Smooth muscle cell (in vitro differentiated cells): ENCODE measurements at regions not wholly inside any gene's neighbourhood (a gene's known extent, or its start where the extent isn't known, plus 50 kb on each side); places are given as distances from the start of the nearest gene placed in this dataset.

ENCODE experiments used
- DNase-seq: peaks from one replicate; lab custom pipeline; 2025; ENCODE audit not compliant: unreplicated experiment; lab: John Stamatoyannopoulos, UW
- H2AFZ ChIP-seq: fragments of 200-600 bp; sonication (generic); 2 replicates; pipeline ENCODE4 v1.6.0; 2016; ENCODE audit warnings: antibody characterized with exemption, low read depth, mild to moderate bottlenecking
- H3F3A ChIP-seq: fragments of 200-600 bp; sonication (generic); 2 replicates; pipeline ENCODE4 v1.6.0; 2017; ENCODE audit warnings: antibody characterized with exemption, low read depth
- H3K27ac ChIP-seq: fragments of 200-600 bp; sonication (generic); 2 replicates; pipeline ENCODE4 v1.5.1; 2016; ENCODE audit warnings: low read depth, mild to moderate bottlenecking
- H3K27me3 ChIP-seq: fragments of 200-600 bp; sonication (generic); 2 replicates; pipeline ENCODE4 v1.6.1; 2016; ENCODE audit warnings: low read depth, mild to moderate bottlenecking
- H3K36me3 ChIP-seq: fragments of 200-600 bp; sonication (generic); 2 replicates; pipeline ENCODE4 v1.5.1; 2016; ENCODE audit warnings: low read depth
- H3K4me1 ChIP-seq: fragments of 200-600 bp; sonication (generic); 2 replicates; pipeline ENCODE4 v1.5.1; 2016; ENCODE audit warnings: low read depth
- H3K4me2 ChIP-seq: fragments of 200-600 bp; sonication (generic); 2 replicates; pipeline ENCODE4 v1.6.0; 2016; ENCODE audit warnings: mild to moderate bottlenecking
- H3K4me3 ChIP-seq: fragments of 200-600 bp; sonication (generic); 2 replicates; pipeline ENCODE4 v1.5.1; 2016; ENCODE audit warnings: mild to moderate bottlenecking
- H3K79me2 ChIP-seq: fragments of 200-600 bp; sonication (generic); 2 replicates; pipeline ENCODE4 v1.6.0; 2016; ENCODE audit warnings: low read depth, mild to moderate bottlenecking
- H3K9ac ChIP-seq: fragments of 200-600 bp; sonication (generic); 2 replicates; pipeline ENCODE4 v1.6.0; 2016; ENCODE audit warnings: low read depth
- H3K9me3 ChIP-seq: fragments of 200-600 bp; sonication (generic); replicated peaks from 2 replicates; pipeline ENCODE4 v1.5.1; 2016; ENCODE audit warnings: low read depth
- H4K20me1 ChIP-seq: fragments of 200-600 bp; sonication (generic); 2 replicates; pipeline ENCODE4 v1.6.0; 2016; ENCODE audit warnings: low read depth
- WGBS: methylation state at CpG from one replicate; pipeline ENCODE4 v1.1.7; 2016; ENCODE audit warnings: low lambda C conversion rate; 5-methylcytosine and 5-hydroxymethylcytosine counted together
- TF ChIP-seq, protein P1 (sequence below): fragments of 200-600 bp; sonication (generic); IDR thresholded peaks from 2 replicates; pipeline ENCODE4 v1.5.1; 2017; ENCODE audit warnings: borderline replicate concordance, mild to moderate bottlenecking, antibody characterized with exemption; ENCODE audit not compliant: insufficient read depth, poor library complexity, severe bottlenecking

DNA sequence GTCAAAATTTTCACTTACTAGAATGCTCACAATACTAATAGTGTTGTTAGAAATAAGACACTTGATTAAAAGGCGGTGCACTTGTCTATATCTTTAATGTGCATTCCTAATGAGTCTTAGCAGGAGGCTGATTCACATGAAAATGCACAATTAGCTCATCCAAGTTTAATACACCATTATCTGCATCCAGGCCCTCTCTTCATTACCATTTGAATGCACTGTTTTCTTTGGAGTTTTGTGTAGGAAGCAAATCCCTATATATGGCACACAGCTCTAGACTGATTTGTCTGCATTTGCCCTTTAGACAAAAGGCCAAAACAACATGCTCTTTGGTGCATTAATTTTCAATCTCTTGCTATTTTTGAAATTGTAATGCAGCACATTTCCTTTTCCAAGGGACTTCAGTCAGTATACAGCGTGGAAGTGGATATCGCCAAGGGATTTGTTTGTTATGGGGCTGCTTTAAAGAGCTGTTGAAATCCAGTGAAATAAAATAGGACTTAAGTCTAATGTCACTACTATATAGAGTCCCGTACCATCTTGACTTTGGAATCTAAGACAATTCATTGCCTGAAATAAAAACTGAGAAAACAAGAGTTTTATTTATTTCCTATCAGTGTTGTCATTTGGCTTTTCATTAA, 257.6 kb upstream of the CPHXL start:
- DNase-seq, result no peak
- Histone ChIP-seq H3K36me3 (no peaks in the 10 kb centered on the region), H4K20me1 (no peaks in the 10 kb centered on the region), H3K27ac (no peak overlapping the region), H3K9ac (no peak overlapping the region), H3K27me3 (no peaks in the 10 kb centered on the region), H3F3A (no peaks in the 10 kb centered on the region), H3K79me2 (no peaks in the 10 kb centered on the region), H2AFZ (no peak overlapping the region), H3K9me3 (no peaks in the 10 kb centered on the region), H3K4me1 (no peaks in the 10 kb centered on the region), H3K4me2 (no peak overlapping the region), H3K4me3 (no peak overlapping the region)
- WGBS, result 55% methylated on average over 4 of the region's 4 CpGs
- TF ChIP-seq, protein P1, sequence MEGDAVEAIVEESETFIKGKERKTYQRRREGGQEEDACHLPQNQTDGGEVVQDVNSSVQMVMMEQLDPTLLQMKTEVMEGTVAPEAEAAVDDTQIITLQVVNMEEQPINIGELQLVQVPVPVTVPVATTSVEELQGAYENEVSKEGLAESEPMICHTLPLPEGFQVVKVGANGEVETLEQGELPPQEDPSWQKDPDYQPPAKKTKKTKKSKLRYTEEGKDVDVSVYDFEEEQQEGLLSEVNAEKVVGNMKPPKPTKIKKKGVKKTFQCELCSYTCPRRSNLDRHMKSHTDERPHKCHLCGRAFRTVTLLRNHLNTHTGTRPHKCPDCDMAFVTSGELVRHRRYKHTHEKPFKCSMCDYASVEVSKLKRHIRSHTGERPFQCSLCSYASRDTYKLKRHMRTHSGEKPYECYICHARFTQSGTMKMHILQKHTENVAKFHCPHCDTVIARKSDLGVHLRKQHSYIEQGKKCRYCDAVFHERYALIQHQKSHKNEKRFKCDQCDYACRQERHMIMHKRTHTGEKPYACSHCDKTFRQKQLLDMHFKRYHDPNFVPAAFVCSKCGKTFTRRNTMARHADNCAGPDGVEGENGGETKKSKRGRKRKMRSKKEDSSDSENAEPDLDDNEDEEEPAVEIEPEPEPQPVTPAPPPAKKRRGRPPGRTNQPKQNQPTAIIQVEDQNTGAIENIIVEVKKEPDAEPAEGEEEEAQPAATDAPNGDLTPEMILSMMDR, result no peak

DNA sequence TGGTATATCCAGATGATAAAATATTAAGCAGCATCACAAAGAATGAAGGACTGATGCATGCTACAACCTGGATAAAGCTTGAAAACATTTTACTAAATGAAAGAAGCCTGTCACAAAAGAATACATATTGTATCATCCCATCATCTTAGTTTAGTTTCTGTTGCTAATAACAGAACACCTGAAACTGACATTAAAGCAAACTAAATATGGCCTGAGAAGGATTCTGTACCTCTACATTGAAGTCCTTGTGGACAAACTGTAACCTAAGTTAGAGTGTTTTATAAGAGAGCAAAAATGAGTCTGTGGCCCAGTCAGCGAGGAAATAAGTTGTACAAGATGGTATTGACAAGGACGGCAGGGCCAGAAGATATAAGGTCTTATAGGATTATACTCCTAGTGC, 261.0 kb upstream of the CPHXL start:
- Histone ChIP-seq H3K4me3 (no peak overlapping the region), H3K79me2 (no peaks in the 10 kb centered on the region), H3K4me1 (no peaks in the 10 kb centered on the region), H4K20me1 (no peaks in the 10 kb centered on the region), H3K9ac (no peak overlapping the region), H3K27me3 (no peaks in the 10 kb centered on the region), H3K27ac (no peak overlapping the region), H3K9me3 (no peaks in the 10 kb centered on the region), H3K36me3 (no peaks in the 10 kb centered on the region), H2AFZ (no peak overlapping the region), H3K4me2 (no peak overlapping the region), H3F3A (no peaks in the 10 kb centered on the region)
- no peak for DNase-seq
- TF ChIP-seq, protein P1, result no peak
- WGBS, result 41% methylated on average over 2 of the region's 2 CpGs

DNA sequence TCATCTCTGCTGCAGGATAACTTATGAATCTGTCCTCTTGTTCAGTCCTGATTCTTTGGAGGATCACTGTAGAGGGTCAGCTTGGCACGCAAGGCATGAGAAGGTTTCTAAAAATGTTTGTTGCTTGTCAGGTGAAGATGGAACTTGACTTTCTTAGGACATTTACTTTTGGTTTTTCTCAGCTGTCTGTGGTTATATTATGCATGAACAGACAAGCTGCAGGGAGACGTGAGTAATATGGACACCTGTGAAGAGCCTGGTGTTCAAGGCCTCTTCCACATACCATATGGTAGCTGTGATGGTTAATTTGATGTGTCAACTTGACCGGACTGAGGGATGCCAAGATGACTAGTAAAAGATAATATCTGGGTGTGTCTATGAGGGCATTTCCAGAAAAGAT, 270.2 kb upstream of the CPHXL start:
- H3K27me3 ChIP-seq, result no peaks in the 10 kb centered on the region
- no peak overlapping the region for H3K27ac ChIP-seq
- no peak overlapping the region for H3K4me3 ChIP-seq
- H3K4me1 ChIP-seq, result no peaks in the 10 kb centered on the region
- WGBS, result 64% methylated on average over 3 of the region's 3 CpGs
- H3K79me2 ChIP-seq, result no peaks in the 10 kb centered on the region
- H3K36me3 ChIP-seq, result no peaks in the 10 kb centered on the region
- no peaks in the 10 kb centered on the region for H4K20me1 ChIP-seq
- no peak for DNase-seq
- H3K4me2 ChIP-seq, result no peak overlapping the region
- H2AFZ ChIP-seq, result no peak overlapping the region
- no peaks in the 10 kb centered on the region for H3F3A ChIP-seq
- H3K9me3 ChIP-seq, result no peaks in the 10 kb centered on the region
- TF ChIP-seq, protein P1, result no peak
- H3K9ac ChIP-seq, result no peak overlapping the region

DNA sequence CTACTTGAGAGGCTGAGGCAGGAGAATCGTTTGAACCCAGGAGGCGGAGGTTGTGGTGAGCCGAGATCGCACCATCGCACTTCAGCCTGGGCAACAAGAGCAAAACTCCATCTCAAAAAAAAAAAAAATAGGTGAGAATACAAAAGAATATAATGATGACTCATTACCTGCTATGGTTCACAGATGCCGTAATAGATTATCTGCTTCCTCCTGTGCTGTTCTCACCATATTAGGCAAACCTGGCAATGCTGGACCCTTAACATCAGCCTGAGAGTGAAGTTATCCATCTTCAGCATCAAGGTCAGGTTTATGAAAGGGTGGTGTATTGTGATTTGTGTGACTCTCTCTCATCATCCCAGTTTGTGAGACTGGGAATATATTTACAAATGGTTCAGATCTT, 271.3 kb upstream of the CPHXL start:
- no peak for DNase-seq
- WGBS, result 92% methylated on average over 6 of the region's 6 CpGs
- Histone ChIP-seq H3K36me3 (no peaks in the 10 kb centered on the region), H3K4me1 (no peaks in the 10 kb centered on the region), H3K4me2 (no peak overlapping the region), H3K79me2 (no peaks in the 10 kb centered on the region), H3K9me3 (no peaks in the 10 kb centered on the region), H3K27ac (no peak overlapping the region), H2AFZ (no peak overlapping the region), H3K4me3 (no peak overlapping the region), H3K9ac (no peak overlapping the region), H3K27me3 (no peaks in the 10 kb centered on the region), H3F3A (no peaks in the 10 kb centered on the region), H4K20me1 (no peaks in the 10 kb centered on the region)
- TF ChIP-seq, protein P1, result no peak
